GM12878 (cell line): ENCODE measurements at regions not wholly inside any gene's neighbourhood (a gene's known extent, or its start where the extent isn't known, plus 50 kb on each side); places are given as distances from the start of the nearest gene placed in this dataset.

Experiments used
- ATAC-seq: fragments of 200-7000 bp; cut with Tn5 transposase; 3 replicates; pipeline ENCODE4 v1.9.1; 2020; ENCODE audit warnings: mild to moderate bottlenecking, moderate library complexity
- BruUV-seq: library from RNA; stranded (reverse); fragments of 400-500 nt; replicated peaks from 2 replicates; lab custom pipeline; 2021; lab: Mats Ljungman, UMichigan
- CTCF ChIA-PET: fragments of 300-600 bp; sonication (Branson Sonifier 250); formaldehyde crosslinking; extraction: SDS; loops from one replicate; lab custom pipeline; 2021; ENCODE audit warnings: inconsistent platforms; lab: Yijun Ruan, JAX
- POLR2A ChIA-PET: fragments of 350-600 bp; formaldehyde crosslinking; extraction: SDS; loops from one replicate; lab custom pipeline; 2021; ENCODE audit warnings: inconsistent platforms; lab: Charles Lee
- RAD21 ChIA-PET: fragments of 300-600 bp; sonication (Branson Sonifier 250); formaldehyde crosslinking; loops from one replicate; lab custom pipeline; 2023; ENCODE audit warnings: antibody characterized with exemption; ENCODE audit not compliant: unreplicated experiment; lab: Charles Lee
- SMC1A ChIA-PET: fragments of 300-600 bp; sonication (Branson Sonifier 250); formaldehyde crosslinking; loops from one replicate; lab custom pipeline; 2023; ENCODE audit not compliant: unreplicated experiment, uncharacterized antibody; lab: Charles Lee
- DNase-seq: peaks from one replicate; pipeline ENCODE4 v3.0.0-alpha.2; 2011; ENCODE audit warnings: low read depth, low spot score
- FAIRE-seq: peaks from 3 replicates; lab custom pipeline; 2011; peaks lifted over from hg19 to GRCh38; lab: Jason Lieb, UNC
- H2AFZ ChIP-seq: 2 replicates; pipeline ENCODE4 v1.6.0; 2011; ENCODE audit warnings: low read depth, low read length, control low read depth; ENCODE audit not compliant: control insufficient read depth
- H3K27ac ChIP-seq: 2 replicates; pipeline ENCODE4 v1.5.1; 2011; ENCODE audit warnings: control low read depth; ENCODE audit not compliant: control insufficient read depth, insufficient read depth
- H3K27me3 ChIP-seq, 2 experiments: replicated peaks in 1 of 2; 2 replicates each; pipeline versions ENCODE4 v1.6.0 to v1.6.1; 2011; ENCODE audit warnings: low read length in 1 of 2; ENCODE audit not compliant: control insufficient read depth in 2 of 2, insufficient read depth in 2 of 2
- H3K36me3 ChIP-seq, 2 experiments: 2 replicates each; pipeline ENCODE4 v1.5.1; 2011; ENCODE audit warnings: low read length in 1 of 2; ENCODE audit not compliant: control insufficient read depth in 2 of 2, insufficient read depth in 2 of 2
- H3K4me1 ChIP-seq: 2 replicates; pipeline ENCODE4 v1.6.1; 2011; ENCODE audit warnings: mild to moderate bottlenecking, low read length, moderate library complexity, mixed read lengths; ENCODE audit not compliant: control insufficient read depth, insufficient read depth
- H3K4me2 ChIP-seq: 2 replicates; pipeline ENCODE4 v1.6.0; 2011; ENCODE audit warnings: control low read depth; ENCODE audit not compliant: control insufficient read depth, insufficient read depth
- H3K4me3 ChIP-seq: fragments of 200-600 bp; sonication (generic); 2 replicates; pipeline ENCODE4 v1.5.1; 2016
- H3K79me2 ChIP-seq: 2 replicates; pipeline ENCODE4 v1.6.0; 2011; ENCODE audit warnings: low read length; ENCODE audit not compliant: control insufficient read depth, insufficient read depth
- H3K9ac ChIP-seq: 2 replicates; pipeline ENCODE4 v1.8.0; 2011; ENCODE audit warnings: low read length, control low read depth, mixed read lengths; ENCODE audit not compliant: control insufficient read depth, insufficient read depth
- H3K9me3 ChIP-seq: replicated peaks from 3 replicates; pipeline ENCODE4 v1.5.1; 2011; ENCODE audit warnings: mild to moderate bottlenecking, low read length; ENCODE audit not compliant: control insufficient read depth, insufficient read depth
- H4K20me1 ChIP-seq: 2 replicates; pipeline ENCODE4 v1.6.0; 2011; ENCODE audit not compliant: control insufficient read depth, insufficient read depth
- ASH2L ChIP-seq: fragments of 300-600, 200-600 bp; sonication (generic); IDR thresholded peaks from 2 replicates; pipeline ENCODE4 v1.6.1; 2017; ENCODE audit warnings: low read depth, mild to moderate bottlenecking, borderline replicate concordance
- ATF7 ChIP-seq: fragments of 450-650 bp; IDR thresholded peaks from 2 replicates; pipeline ENCODE4 v1.6.1; 2016; ENCODE audit warnings: low read depth, mild to moderate bottlenecking
- EP300 ChIP-seq, 2 experiments: fragments of 150-350 bp in 1 of 2; IDR thresholded peaks; 2 replicates each; pipeline ENCODE4 v1.6.1; 2011 to 2012; ENCODE audit warnings: low read depth in 2 of 2, low read length in 2 of 2, borderline replicate concordance in 1 of 2, improper control_type of control experiment in 1 of 2, inconsistent platforms in 1 of 2; ENCODE audit not compliant: control insufficient read depth in 1 of 2
- HCFC1 ChIP-seq: fragments of 150-350 bp; IDR thresholded peaks from 2 replicates; pipeline ENCODE4 v1.6.1; 2014; ENCODE audit warnings: low read length
- IKZF2 ChIP-seq, 2 experiments: fragments of 450-650 bp; IDR thresholded peaks; 2 replicates each; pipeline ENCODE4 v1.6.1; 2017; ENCODE audit warnings: mild to moderate bottlenecking in 2 of 2, moderate library complexity in 2 of 2
- PAX8 ChIP-seq: fragments of 450-650 bp; IDR thresholded peaks from 2 replicates; pipeline ENCODE4 v1.6.1; 2017; ENCODE audit warnings: mild to moderate bottlenecking, moderate library complexity
- TARDBP ChIP-seq: IDR thresholded peaks from 2 replicates; pipeline ENCODE4 v1.6.1; 2016; ENCODE audit warnings: borderline replicate concordance
- TCF3 ChIP-seq: IDR thresholded peaks from 2 replicates; pipeline ENCODE4 v1.6.1; 2012; ENCODE audit warnings: low read depth, mild to moderate bottlenecking, low read length, borderline replicate concordance; ENCODE audit not compliant: insufficient read depth
- USF2 ChIP-seq: IDR thresholded peaks from 2 replicates; pipeline ENCODE4 v1.6.1; 2011; ENCODE audit warnings: low read depth, low read length, improper control_type of control experiment, borderline replicate concordance
- ZBTB40 ChIP-seq: fragments of 450-650 bp; IDR thresholded peaks from 2 replicates; pipeline ENCODE4 v1.6.1; 2016; ENCODE audit warnings: mild to moderate bottlenecking, moderate library complexity, borderline replicate concordance
- ZNF217 ChIP-seq: fragments of 450-650 bp; IDR thresholded peaks from 2 replicates; pipeline ENCODE4 v1.6.1; 2017; ENCODE audit warnings: antibody characterized with exemption, mild to moderate bottlenecking
- ZSCAN29 ChIP-seq: fragments of 450-650 bp; IDR thresholded peaks from 2 replicates; pipeline ENCODE4 v1.6.1; 2017; ENCODE audit warnings: mild to moderate bottlenecking, moderate library complexity
- WGBS: methylation state at CpG from one replicate; pipeline ENCODE4 v1.1.6; 2016; ENCODE audit warnings: low lambda C conversion rate; ENCODE audit not compliant: insufficient replicate concordance, insufficient coverage; ENCODE audit errors: missing lambda C conversion rate; 5-methylcytosine and 5-hydroxymethylcytosine counted together
- in situ Hi-C: fragments of 300-500 bp; cut with MboI; formaldehyde crosslinking; loops from 9 replicates; pipeline ENCODE4 v1.14.3; 2018; ENCODE audit warnings: mixed read lengths
- intact Hi-C: fragments of 100-400 bp; cut with micrococcal nuclease; formaldehyde crosslinking; loops from one replicate; pipeline ENCODE4 v1.14.2; 2022; ENCODE audit not compliant: unreplicated experiment

GRCh38 chr16:8260140-8260539 lies 330.2 kb downstream of the TMEM114 start (continued):
- TF ChIP-seq ZBTB40: no peak
- TF ChIP-seq TCF3: no peak
- no peak for TF ChIP-seq USF2
- TF ChIP-seq, all 136 proteins: peak for 0

GRCh38 chr16:8258523-8258922 lies 331.8 kb downstream of the TMEM114 start:
- FAIRE-seq: no peak

More at GRCh38 chr16:8258523-8258922, 331.8 kb downstream of the TMEM114 start:
- Histone ChIP-seq H2AFZ (no peak overlapping the region), H3K79me2 (no peaks in the 10 kb centered on the region), H3K4me2 (no peak overlapping the region), H3K4me1 (no peaks in the 10 kb centered on the region), H3K27me3 (no peaks in the 10 kb centered on the region), H3K4me3 (no peak overlapping the region), H3K9ac (no peak overlapping the region), H3K36me3 (no peaks in the 10 kb centered on the region), H3K9me3 (no peaks in the 10 kb centered on the region; the same call in 2 of the 3 replicates), H4K20me1 (no peaks in the 10 kb centered on the region), H3K27ac (no peak overlapping the region)
- in situ Hi-C loops: no loop called here
- DNase-seq (no peak), ATAC-seq (no peak)
- TF ChIP-seq IKZF2 (IDR thresholded peaks at IDR 0.05) (no peak), EP300 (IDR thresholded peaks at IDR 0.05; ENCODE audit: borderline replicate concordance in 1 of 2, control insufficient read depth in 1 of 2, low read depth in 2 of 2, low read length in 2 of 2) (no peak), ASH2L (no peak), ZNF217 (no peak), ZSCAN29 (no peak), TARDBP (no peak), PAX8 (no peak), ATF7 (no peak), HCFC1 (no peak)
- SMC1A ChIA-PET: no interaction called here
- BruUV-seq: no TSS peak
- CTCF ChIA-PET: no interaction called here
- POLR2A ChIA-PET: no interaction called here
- intact Hi-C loops: no loop called here
- RAD21 ChIA-PET: no interaction called here
- WGBS: 50% methylated on average over 7 of the region's 7 CpGs
